Osteoblast (primary cell): ENCODE measurements at regions not wholly inside any gene's neighbourhood (a gene's known extent, or its start where the extent isn't known, plus 50 kb on each side); places are given as distances from the start of the nearest gene placed in this dataset.
A peak's percentile ranks its signal among the peaks of the same experiment; 100 is the strongest.

Experiments used
- DNase-seq: peaks from one replicate; pipeline ENCODE4 v3.0.0; 2011; ENCODE audit warnings: low spot score, mixed read lengths; ENCODE audit not compliant: insufficient read length; ENCODE audit errors: missing footprints
- H2AFZ ChIP-seq: 2 replicates; pipeline ENCODE4 v1.6.0; 2011; ENCODE audit warnings: mild to moderate bottlenecking, low read length
- H3K27ac ChIP-seq: 2 replicates; pipeline ENCODE4 v1.5.1; 2011; ENCODE audit warnings: mild to moderate bottlenecking, low read depth, low read length, moderate library complexity
- H3K27me3 ChIP-seq: 2 replicates; pipeline ENCODE4 v1.6.0; 2012; ENCODE audit warnings: mild to moderate bottlenecking, control low read depth, inconsistent platforms, low read length, moderate library complexity; ENCODE audit not compliant: insufficient read depth
- H3K36me3 ChIP-seq: 2 replicates; pipeline ENCODE4 v1.5.1; 2011; ENCODE audit warnings: mild to moderate bottlenecking, low read length, control low read depth, moderate library complexity; ENCODE audit not compliant: insufficient read depth
- H3K4me1 ChIP-seq: 2 replicates; pipeline ENCODE4 v1.5.1; 2011; ENCODE audit warnings: mild to moderate bottlenecking, low read length, control low read depth, moderate library complexity; ENCODE audit not compliant: insufficient read depth
- H3K4me2 ChIP-seq: 2 replicates; pipeline ENCODE4 v1.6.0; 2011; ENCODE audit warnings: mild to moderate bottlenecking, low read length; ENCODE audit not compliant: insufficient read depth
- H3K4me3 ChIP-seq: fragments of 200-600 bp; sonication (generic); 3 replicates; pipeline ENCODE4 v1.5.1; 2012; ENCODE audit warnings: mild to moderate bottlenecking, low read length, inconsistent platforms; ENCODE audit not compliant: insufficient read depth
- H3K79me2 ChIP-seq: 2 replicates; pipeline ENCODE4 v1.6.0; 2012; ENCODE audit warnings: mild to moderate bottlenecking, low read length, control low read depth, inconsistent platforms; ENCODE audit not compliant: insufficient read depth
- H3K9me3 ChIP-seq: 2 replicates; pipeline ENCODE4 v1.5.1; 2011; ENCODE audit warnings: low read depth, low read length, control low read depth
- H4K20me1 ChIP-seq: 2 replicates; pipeline ENCODE4 v1.6.0; 2012; ENCODE audit warnings: mild to moderate bottlenecking, low read length, control low read depth; ENCODE audit not compliant: insufficient read depth
- TF ChIP-seq, protein P1 (sequence below): IDR thresholded peaks from 2 replicates; pipeline ENCODE4 v1.5.1; 2011; ENCODE audit warnings: mild to moderate bottlenecking, low read depth, low read length, moderate library complexity; ENCODE audit errors: extremely low read depth

DNA sequence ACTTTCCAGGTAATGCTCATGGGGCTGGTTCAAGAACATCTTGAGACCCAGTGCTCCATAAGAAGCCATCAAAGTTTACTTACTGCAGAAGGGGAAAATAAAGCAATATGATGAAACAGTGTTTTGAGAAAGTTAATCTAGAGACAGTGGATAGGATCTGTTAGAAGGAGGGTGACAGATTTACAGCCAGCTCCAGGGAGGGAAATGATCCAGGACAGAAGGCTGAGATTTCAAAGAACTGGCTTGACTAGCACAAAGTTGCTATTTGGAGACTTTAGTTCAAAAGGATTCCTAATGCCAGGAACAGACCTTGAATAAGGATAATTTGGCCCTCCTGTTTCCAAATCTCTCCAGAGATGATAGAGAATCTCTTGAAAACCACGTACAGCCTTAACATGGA lies 166.5 kb upstream of the NECTIN3 start:
- TF ChIP-seq, protein P1, sequence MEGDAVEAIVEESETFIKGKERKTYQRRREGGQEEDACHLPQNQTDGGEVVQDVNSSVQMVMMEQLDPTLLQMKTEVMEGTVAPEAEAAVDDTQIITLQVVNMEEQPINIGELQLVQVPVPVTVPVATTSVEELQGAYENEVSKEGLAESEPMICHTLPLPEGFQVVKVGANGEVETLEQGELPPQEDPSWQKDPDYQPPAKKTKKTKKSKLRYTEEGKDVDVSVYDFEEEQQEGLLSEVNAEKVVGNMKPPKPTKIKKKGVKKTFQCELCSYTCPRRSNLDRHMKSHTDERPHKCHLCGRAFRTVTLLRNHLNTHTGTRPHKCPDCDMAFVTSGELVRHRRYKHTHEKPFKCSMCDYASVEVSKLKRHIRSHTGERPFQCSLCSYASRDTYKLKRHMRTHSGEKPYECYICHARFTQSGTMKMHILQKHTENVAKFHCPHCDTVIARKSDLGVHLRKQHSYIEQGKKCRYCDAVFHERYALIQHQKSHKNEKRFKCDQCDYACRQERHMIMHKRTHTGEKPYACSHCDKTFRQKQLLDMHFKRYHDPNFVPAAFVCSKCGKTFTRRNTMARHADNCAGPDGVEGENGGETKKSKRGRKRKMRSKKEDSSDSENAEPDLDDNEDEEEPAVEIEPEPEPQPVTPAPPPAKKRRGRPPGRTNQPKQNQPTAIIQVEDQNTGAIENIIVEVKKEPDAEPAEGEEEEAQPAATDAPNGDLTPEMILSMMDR, result no peak

DNA sequence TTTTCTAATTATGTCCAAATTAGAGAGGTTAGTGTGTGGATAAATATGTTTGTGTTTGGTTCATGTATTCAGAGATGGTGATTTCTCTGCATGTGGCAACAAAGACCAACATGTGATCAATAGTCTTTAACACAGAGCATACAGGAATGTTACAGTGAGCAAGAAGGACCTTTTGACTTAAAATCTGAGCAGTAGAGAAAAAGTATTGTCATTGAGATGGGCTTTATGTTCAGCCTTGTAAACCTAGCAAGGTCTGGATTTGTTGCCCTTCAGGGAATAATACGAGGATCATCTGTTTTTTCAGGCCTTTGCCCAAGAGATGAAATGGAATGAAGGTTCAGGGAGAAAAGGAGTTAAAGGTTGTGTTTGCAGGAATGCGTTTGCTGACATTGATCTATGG lies 161.8 kb upstream of the NECTIN3 start:
- no peaks in the 10 kb centered on the region for H3K27me3 ChIP-seq
- no peaks in the 10 kb centered on the region for H3K36me3 ChIP-seq
- no peaks in the 10 kb centered on the region for H4K20me1 ChIP-seq
- H3K4me1 ChIP-seq, result peaks cover 2% of the 10 kb centered on the region
- H3K4me2 ChIP-seq, result no peak overlapping the region
- no peak for DNase-seq
- H3K79me2 ChIP-seq, result no peaks in the 10 kb centered on the region
- TF ChIP-seq, protein P1, result no peak
- H3K9me3 ChIP-seq, result no peaks in the 10 kb centered on the region
- H3K4me3 ChIP-seq, result no peak overlapping the region
- no peak overlapping the region for H2AFZ ChIP-seq
- no peak overlapping the region for H3K27ac ChIP-seq

More for the DNA sequence above, 166.5 kb upstream of the NECTIN3 start:
- no peaks in the 10 kb centered on the region for H3K36me3 ChIP-seq
- H3K4me3 ChIP-seq, result no peak overlapping the region
- no peak overlapping the region for H3K27ac ChIP-seq
- no peaks in the 10 kb centered on the region for H4K20me1 ChIP-seq
- no peak for DNase-seq
- no peaks in the 10 kb centered on the region for H3K79me2 ChIP-seq
- H3K4me2 ChIP-seq, result no peak overlapping the region
- H3K9me3 ChIP-seq, result no peaks in the 10 kb centered on the region
- peaks cover 5% of the 10 kb centered on the region for H3K4me1 ChIP-seq
- no peak overlapping the region for H2AFZ ChIP-seq
- no peaks in the 10 kb centered on the region for H3K27me3 ChIP-seq

DNA sequence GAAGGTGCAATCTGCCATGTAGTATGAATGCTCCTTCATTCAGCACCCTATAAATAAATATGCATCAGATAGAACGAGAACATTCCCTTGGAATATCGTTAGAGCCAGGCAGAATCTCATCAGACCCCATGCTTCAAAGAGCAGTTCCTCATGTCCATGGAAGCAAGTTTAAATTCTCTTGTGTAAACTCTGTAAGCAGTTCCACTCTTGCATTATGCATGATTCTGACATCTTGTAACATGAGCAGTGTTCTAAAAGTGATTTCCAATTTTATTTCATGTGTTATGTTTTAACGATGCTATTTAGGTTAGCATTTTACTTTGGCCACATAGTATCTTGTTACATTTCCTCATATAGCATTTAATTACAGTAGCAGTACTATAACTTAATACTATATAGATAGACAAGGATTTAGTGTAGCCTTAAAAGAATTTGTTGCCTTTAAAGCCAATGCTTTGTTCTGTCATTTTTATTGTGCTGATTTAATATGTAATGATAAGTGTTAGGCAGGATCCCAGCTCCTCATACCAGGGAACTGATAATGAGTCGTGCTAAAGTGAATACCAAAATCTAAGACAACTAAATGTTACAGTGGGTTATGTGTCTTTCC lies 161.2 kb upstream of the NECTIN3 start:
- DNase-seq, result no peak
- no peaks in the 10 kb centered on the region for H4K20me1 ChIP-seq
- H3K79me2 ChIP-seq, result no peaks in the 10 kb centered on the region
- no peak overlapping the region for H3K4me3 ChIP-seq
- no peak overlapping the region for H3K4me2 ChIP-seq
- H3K27ac ChIP-seq, result no peak overlapping the region
- H2AFZ ChIP-seq, result no peak overlapping the region
- peaks cover 2% of the 10 kb centered on the region for H3K4me1 ChIP-seq
- no peaks in the 10 kb centered on the region for H3K9me3 ChIP-seq
- no peaks in the 10 kb centered on the region for H3K36me3 ChIP-seq
- TF ChIP-seq, protein P1, result no peak
- no peaks in the 10 kb centered on the region for H3K27me3 ChIP-seq

DNA sequence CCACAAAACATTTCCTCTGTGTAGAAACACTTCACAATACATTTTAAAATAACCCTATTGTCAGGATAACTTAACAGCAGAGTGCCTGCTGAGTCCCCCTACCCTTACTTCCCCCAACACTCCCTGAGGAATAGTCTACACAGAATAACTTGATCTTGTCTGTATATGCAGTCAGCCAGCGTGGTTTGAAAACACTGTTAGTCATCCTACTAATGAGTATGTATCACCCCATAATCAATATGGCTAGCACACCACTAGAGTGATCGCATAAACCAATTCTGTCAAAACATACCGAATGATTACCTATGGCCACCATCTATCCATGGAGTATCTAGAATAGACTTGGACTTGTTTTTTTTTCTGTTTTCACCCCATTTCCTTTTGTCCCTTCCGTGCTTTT lies 152.7 kb upstream of the NECTIN3 start:
- Histone ChIP-seq H3K4me1 (no peaks in the 10 kb centered on the region), H3K4me2 (no peak overlapping the region), H3K9me3 (no peaks in the 10 kb centered on the region), H3K27ac (no peak overlapping the region), H2AFZ (no peak overlapping the region), H3K4me3 (no peak overlapping the region), H4K20me1 (no peaks in the 10 kb centered on the region), H3K79me2 (no peaks in the 10 kb centered on the region), H3K27me3 (no peaks in the 10 kb centered on the region), H3K36me3 (no peaks in the 10 kb centered on the region)
- peak; percentile 19 for DNase-seq
- TF ChIP-seq, protein P1, result no peak
